GM18858 (cell line): ENCODE measurements at regions not wholly inside any gene's neighbourhood (a gene's known extent, or its start where the extent isn't known, plus 50 kb on each side); places are given as distances from the start of the nearest gene placed in this dataset.
"Not testable (repeated sequence)": the region's sequence is repeated elsewhere in the genome, so short reads cannot be mapped to it uniquely, and the experiment has no call there.

Experiments
- ATAC-seq: cut with Tn5 transposase; IDR thresholded peaks from one replicate; pipeline ENCODE4 v1.9.1; 2021; ENCODE audit not compliant: unreplicated experiment

GRCh38 chr6:86738078-86738477 lies 199.2 kb upstream of the HTR1E start:
- ATAC-seq: no peak

DNA sequence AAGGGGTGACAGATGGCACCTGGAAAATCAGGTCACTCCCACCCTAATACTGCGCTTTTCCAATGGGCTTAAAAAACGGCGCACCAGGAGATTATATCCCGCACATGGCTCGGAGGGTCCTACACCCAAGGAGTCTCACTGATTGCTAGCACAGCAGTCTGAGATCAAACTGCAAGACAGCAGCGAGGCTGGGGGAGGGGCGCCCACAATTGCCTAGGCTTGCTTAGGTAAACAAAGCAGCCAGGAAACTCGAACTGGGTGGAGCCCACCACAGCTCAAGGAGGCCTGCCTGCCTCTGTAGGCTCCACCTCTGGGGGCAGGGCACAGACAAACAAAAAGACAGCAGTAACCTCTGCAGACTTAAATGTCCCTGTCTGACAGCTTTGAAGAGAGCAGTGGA lies 205.7 kb upstream of the HTR1E start:
- not testable (repeated sequence) for ATAC-seq

- ATAC-seq: not testable (repeated sequence)
Observed at GRCh38 chr6:86730772-86731171, 206.6 kb upstream of the HTR1E start.

GRCh38 chr6:86730216-86730615 lies 207.1 kb upstream of the HTR1E start:
- no peak for ATAC-seq

DNA sequence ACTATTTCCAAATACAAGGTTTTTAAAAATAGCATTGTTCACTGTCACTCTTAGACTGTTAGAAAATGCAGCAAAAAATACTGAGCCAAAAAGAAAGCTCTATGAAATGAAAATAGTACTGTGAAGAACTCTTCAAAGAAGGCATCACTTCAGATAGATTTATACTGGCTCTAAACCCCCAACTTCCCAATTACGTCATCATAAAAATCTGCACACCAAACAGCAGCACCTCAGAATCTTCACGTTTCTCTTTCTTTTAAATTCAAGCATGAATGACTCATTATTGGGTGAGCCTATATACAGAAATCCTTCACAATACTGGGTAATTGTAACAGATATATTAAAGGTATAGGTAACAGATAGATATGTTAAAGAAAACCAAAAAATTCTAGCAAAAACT lies 208.4 kb upstream of the HTR1E start:
- no peak for ATAC-seq

- no peak for ATAC-seq
Observed at GRCh38 chr6:86724695-86725094, 212.6 kb upstream of the HTR1E start.

DNA sequence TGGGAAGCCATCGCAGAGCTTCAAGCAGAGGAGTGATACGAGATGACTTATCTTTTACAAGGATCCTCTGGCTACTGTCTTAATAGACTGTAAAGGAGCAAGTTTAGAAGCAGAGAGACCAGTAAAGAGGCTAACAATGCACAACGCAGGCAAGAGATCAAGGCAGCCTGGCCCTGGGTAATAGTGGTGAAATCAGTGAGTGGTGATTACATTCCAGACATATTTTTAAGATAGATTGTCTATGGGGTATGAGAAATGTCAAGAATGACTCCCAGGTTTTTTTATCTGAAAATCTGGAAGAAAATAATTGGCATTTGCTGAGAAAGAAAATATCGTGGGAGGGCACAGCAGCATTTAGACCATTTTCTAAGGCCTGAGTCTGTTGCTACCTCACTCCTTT lies 213.6 kb upstream of the HTR1E start:
- no peak for ATAC-seq

DNA sequence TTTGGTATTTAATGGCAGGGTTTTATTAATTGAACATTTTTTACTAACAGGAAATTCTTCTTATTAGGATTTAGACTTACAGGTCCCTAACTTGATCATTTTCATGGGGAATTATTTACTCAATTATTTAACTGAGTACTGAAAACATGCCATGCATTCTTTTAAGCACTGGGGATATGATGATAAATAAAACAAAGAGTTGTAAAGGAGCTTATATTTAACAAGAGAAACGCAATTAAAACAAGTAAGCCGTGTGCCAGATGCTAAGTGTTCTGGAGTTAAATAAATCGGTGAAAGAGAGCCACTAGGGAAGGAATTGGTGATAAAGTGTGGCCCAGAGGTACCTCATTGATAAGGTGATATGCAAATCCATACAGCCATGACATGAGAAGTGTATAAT lies 214.2 kb upstream of the HTR1E start:
- ATAC-seq: no peak

- ATAC-seq: no peak
Observed at GRCh38 chr6:86722131-86722530, 215.2 kb upstream of the HTR1E start.

DNA sequence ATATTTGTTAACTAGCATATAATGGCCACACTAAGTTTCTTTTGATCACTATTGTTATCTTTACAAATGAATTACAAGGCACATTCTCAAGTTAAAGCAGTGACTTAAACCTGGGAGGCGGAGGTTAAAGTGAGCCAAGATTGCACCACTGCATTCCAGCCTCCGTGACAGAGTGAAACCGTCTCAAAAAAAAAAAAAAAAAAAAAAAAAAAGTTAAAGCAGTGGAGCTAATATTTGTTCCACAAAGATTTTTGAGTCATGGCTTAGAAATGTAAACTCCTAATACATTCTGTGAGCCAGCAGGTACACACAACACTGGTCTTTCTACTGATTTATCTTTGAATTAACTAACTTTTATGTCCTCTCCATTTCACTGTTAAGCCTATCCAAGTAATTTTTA lies 221.7 kb upstream of the HTR1E start:
- no peak for ATAC-seq

DNA sequence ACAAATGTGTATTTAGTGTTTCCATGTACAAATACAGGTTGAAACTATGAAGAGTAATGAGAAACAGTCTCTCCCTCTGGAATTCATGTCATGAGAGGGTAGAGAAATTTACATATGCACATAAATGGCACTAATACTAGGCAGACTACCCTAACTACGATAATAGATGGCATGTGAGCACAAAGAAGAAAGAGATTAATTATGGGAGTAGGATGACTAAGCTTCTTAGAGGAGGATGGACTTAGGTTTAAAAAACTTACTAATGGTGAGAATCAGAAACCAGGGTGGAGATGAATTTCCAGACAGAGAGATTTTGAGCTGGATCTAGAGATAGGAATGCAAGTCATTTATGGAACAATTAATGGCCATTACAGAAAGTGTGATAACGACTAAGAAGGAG lies 225.3 kb upstream of the HTR1E start:
- ATAC-seq: no peak

- ATAC-seq: no peak
Observed at GRCh38 chr6:86707545-86708120, 229.7 kb upstream of the HTR1E start.

DNA sequence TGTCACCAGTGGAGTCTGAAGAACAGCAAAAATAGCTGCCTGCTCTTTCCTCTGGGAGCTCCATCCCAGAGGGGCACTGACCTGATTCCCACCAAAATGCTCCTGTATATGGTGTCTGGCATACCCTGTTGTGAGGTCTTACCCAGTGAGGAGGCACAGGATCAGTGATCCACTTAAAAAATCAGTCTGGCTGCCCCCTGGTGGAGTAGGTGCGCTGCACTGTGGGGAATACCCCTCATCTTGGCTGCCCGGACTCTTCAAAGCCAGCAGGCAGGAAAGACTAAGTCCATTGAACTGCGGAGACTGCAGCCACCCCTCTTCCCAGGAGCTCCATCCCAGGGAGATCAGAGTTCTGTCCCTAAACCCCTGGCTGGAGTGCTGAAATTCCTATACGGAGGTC lies 230.9 kb upstream of the HTR1E start:
- no peak for ATAC-seq

DNA sequence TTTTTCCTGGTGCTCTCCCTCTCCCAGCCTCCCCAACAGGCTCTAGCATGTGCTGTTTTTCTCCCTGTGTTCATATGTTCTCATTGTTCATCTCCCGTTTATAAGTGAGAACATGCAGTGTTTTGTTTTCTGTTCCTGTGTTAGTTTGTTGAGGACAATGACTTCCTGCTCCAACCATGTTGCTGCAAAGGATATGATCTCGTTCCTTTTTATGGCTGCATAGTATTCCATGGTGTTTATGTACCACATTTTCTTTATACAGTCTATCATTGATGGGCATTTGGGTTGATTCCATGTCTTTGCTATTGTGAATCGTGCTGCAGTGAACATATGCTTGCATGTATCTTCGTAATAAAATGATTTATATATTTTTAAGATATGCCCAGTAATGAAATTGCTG lies 236.1 kb upstream of the HTR1E start:
- not testable (repeated sequence) for ATAC-seq

DNA sequence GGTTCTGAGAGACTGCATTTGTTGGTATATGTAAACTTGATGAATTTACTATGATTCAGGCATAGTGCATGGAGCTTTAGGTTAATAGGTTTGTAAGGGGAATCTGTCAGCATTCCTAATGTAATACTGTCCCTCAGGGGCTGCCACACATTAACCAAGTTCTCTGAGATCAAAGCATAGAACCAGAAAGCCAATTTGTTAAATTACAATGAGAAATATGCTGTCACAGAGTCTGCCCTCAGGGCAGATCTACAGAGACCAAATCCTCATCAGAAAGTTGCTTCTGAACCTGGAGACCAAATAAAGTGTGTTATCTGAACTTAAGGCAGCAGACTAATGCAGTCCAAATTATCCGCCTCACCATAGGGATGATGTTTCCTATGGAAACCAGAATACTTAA lies 250.8 kb upstream of the HTR1E start:
- ATAC-seq: no peak

DNA sequence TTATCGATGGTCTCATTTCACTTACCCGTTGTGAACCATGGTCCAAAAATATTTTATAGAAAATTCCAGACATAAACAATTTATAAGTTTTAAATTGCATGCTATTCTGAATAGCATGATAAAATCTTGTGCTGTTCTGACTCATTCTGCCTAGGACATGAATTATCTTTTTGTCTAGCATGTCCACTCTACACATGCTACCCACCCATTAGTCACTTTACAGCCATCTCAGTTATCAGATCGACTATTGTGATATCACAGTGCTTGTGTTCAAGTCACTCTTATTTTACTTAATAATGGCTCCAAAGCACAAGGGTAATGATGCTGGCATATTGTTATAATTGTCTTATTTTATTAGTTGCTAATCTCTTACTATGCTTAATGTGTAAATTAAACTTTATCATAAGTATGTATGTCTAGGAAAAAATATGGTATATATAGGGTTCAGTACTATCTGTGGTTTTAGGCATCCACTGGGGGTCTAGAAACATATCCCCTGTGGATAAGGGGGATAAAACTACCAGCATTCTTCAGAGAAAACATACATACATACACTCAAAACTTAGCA lies 252.0 kb upstream of the HTR1E start:
- ATAC-seq: no peak

GRCh38 chr6:86683132-86683908 lies 254.0 kb upstream of the HTR1E start:
- no peak for ATAC-seq

GRCh38 chr6:86682297-86682696 lies 255.0 kb upstream of the HTR1E start:
- no peak for ATAC-seq

- ATAC-seq: not testable (repeated sequence)
Observed at GRCh38 chr6:86681140-86681539, 256.2 kb upstream of the HTR1E start.

DNA sequence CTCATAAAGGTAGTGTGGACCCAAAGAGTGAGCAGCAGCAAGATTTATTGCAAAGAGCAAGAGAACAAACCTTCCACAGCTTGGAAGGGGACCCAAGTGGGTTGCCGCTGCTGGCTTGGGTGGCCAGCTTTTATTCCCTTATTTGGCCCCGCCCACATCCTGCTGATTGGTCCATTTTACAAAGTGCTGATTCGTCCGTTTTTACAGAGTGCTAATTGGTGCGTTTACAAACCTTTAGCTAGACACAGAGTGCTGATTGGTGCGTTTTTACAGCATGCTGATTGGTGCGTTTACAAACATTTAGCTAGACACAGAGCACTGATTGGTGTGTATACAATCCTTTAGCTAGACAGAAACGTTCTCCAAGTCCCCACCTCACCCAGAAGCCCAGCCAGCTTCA lies 265.2 kb upstream of the HTR1E start:
- ATAC-seq: not testable (repeated sequence)

GRCh38 chr6:86657192-86657591 lies 280.1 kb upstream of the HTR1E start:
- no peak for ATAC-seq

- no peak for ATAC-seq
Observed at GRCh38 chr6:86629123-86629522, 308.2 kb upstream of the HTR1E start.

- ATAC-seq: no peak
Observed at GRCh38 chr6:86619428-86619827, 317.9 kb upstream of the HTR1E start.
